BLaER1 treated with 17β-estradiol and CSF1 and Interleukin-3, amounts not matched to agents 10 nM and 100 nM (cell line): ENCODE measurements at regions not wholly inside any gene's neighbourhood (a gene's known extent, or its start where the extent isn't known, plus 50 kb on each side); places are given as distances from the start of the nearest gene placed in this dataset.
A peak's percentile ranks its signal among the peaks of the same experiment; 100 is the strongest.
"Not testable (repeated sequence)": the region's sequence is repeated elsewhere in the genome, so short reads cannot be mapped to it uniquely, and the experiment has no call there.

Source experiments
- H3K27ac ChIP-seq, 11 experiments: shearing (Covaris generic); formaldehyde crosslinking; 2 replicates each; pipeline ENCODE4 v1.8.1; 2022
- H3K27me3 ChIP-seq, 11 experiments: shearing (Covaris generic); formaldehyde crosslinking; 2 replicates each; pipeline ENCODE4 v1.8.1; 2022
- H3K36me3 ChIP-seq, 11 experiments: shearing (Covaris generic); formaldehyde crosslinking; 2 replicates each; pipeline ENCODE4 v1.8.1; 2022
- H3K4me1 ChIP-seq, 10 experiments: shearing (Covaris generic); formaldehyde crosslinking; 2 replicates each; pipeline ENCODE4 v1.8.1; 2022
- H3K4me2 ChIP-seq, 11 experiments: shearing (Covaris generic); formaldehyde crosslinking; 2 replicates each; pipeline ENCODE4 v1.8.1; 2022
- H3K4me3 ChIP-seq, 10 experiments: shearing (Covaris generic); formaldehyde crosslinking; 2 replicates each; pipeline ENCODE4 v1.8.1; 2022
- H3K9ac ChIP-seq, 11 experiments: shearing (Covaris generic); formaldehyde crosslinking; 2 replicates each; pipeline ENCODE4 v1.8.1; 2022
- H3K9me3 ChIP-seq, 11 experiments: shearing (Covaris generic); formaldehyde crosslinking; replicated peaks in 1 of 11; 2 replicates each; pipeline ENCODE4 v1.8.1; 2022
- H4K20me1 ChIP-seq, 11 experiments: shearing (Covaris generic); formaldehyde crosslinking; 2 replicates each; pipeline ENCODE4 v1.8.1; 2022
- Cebpa-rat ChIP-seq, 11 experiments: shearing (Covaris generic); IDR thresholded peaks; 2 replicates each; pipeline ENCODE4 v1.8.1; 2022

DNA sequence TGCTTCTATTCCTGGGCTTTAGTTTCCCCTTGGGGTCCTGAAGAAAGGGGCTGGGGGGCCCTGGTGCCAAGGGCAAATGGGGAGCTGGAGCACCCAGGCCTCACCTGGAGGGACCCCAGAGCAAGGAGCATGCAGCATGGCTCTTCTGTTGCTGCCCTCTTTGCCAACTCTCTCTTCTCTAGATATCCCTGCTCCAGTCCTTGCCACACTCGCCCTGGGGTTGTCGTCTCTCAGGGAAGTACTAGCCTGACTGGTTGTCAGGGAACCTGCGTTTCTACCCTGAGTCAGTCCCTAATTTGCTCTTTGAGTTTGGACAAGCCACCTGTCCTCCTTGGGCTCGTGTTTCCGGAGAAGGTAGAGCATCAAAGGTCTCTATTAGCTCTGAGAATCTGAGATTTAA lies 63.7 kb upstream of the UBE2Q2 start:
- Histone ChIP-seq H3K27ac (no peak overlapping the region), H3K36me3 (no peaks in the 10 kb centered on the region), H3K4me1 (peaks cover 0 to 32% (median 19%) of the 10 kb centered on the region in 10 experiments; a peak in 18 of 20 replicates), H3K4me2 (no peak overlapping the region), H3K9me3 (no peaks in the 10 kb centered on the region), H4K20me1 (no peaks in the 10 kb centered on the region), H3K27me3 (no peaks in the 10 kb centered on the region), H3K9ac (no peak overlapping the region), H3K4me3 (no peak overlapping the region)
- no peak for TF ChIP-seq Cebpa-rat (IDR thresholded peaks at IDR 0.05)

- Histone ChIP-seq H3K4me1 (peaks cover 0 to 32% (median 19%) of the 10 kb centered on the region in 10 experiments; a peak in 18 of 20 replicates), H3K27ac (peak overlapping the region in 4 of 11 experiments; percentile 22 to 46 (median 29); a peak in 5 of 22 replicates), H3K4me2 (peak overlapping the region in 7 of 11 experiments; percentile 2 to 78 (median 40); a peak in 13 of 22 replicates)
- not testable (repeated sequence) for H3K27me3 ChIP-seq, H3K9ac ChIP-seq, H3K4me3 ChIP-seq, H3K9me3 ChIP-seq, H4K20me1 ChIP-seq, H3K36me3 ChIP-seq
Measured at GRCh38 chr15:75776871-75777610, 64.4 kb upstream of the CSPG4 start.

GRCh38 chr15:75776065-75776423 lies 63.4 kb upstream of the CSPG4 start:
- Histone ChIP-seq H3K4me1 (peaks cover 3 to 36% (median 22%) of the 10 kb centered on the region in 10 experiments), H3K9me3 (no peaks in the 10 kb centered on the region), H3K4me3 (no peak overlapping the region), H3K9ac (no peak overlapping the region), H3K4me2 (peak overlapping the region in 10 of 11 experiments; percentile 10 to 78 (median 34); a peak in 14 of 22 replicates), H3K27ac (no peak overlapping the region), H3K36me3 (no peaks in the 10 kb centered on the region), H4K20me1 (no peaks in the 10 kb centered on the region), H3K27me3 (no peaks in the 10 kb centered on the region)
- TF ChIP-seq Cebpa-rat (IDR thresholded peaks at IDR 0.05), result no peak

GRCh38 chr15:75775296-75776064 lies 62.8 kb upstream of the CSPG4 start:
- H3K9ac ChIP-seq, result no peak overlapping the region
- peaks cover 8 to 41% (median 26%) of the 10 kb centered on the region in 10 experiments for H3K4me1 ChIP-seq
- H3K4me3 ChIP-seq, result no peak overlapping the region
- H3K4me2 ChIP-seq, result peak overlapping the region in 9 of 11 experiments; percentile 10 to 78 (median 37); a peak in 11 of 22 replicates
- no peaks in the 10 kb centered on the region for H4K20me1 ChIP-seq
- no peaks in the 10 kb centered on the region for H3K27me3 ChIP-seq
- no peaks in the 10 kb centered on the region for H3K9me3 ChIP-seq
- no peak for TF ChIP-seq Cebpa-rat (IDR thresholded peaks at IDR 0.05)
- peak overlapping the region in 1 of 11 experiments; percentile 7; a peak in 1 of 22 replicates for H3K27ac ChIP-seq
- no peaks in the 10 kb centered on the region for H3K36me3 ChIP-seq

- H3K4me3 ChIP-seq, H3K27me3 ChIP-seq, H3K9me3 ChIP-seq, H3K36me3 ChIP-seq, H3K27ac ChIP-seq, H3K9ac ChIP-seq, H3K4me2 ChIP-seq, H4K20me1 ChIP-seq: not testable (repeated sequence)
- H3K4me1 ChIP-seq, result peaks cover 8 to 43% (median 26%) of the 10 kb centered on the region in 10 experiments
Measured at GRCh38 chr15:75773974-75774373, 61.3 kb upstream of the CSPG4 start.

DNA sequence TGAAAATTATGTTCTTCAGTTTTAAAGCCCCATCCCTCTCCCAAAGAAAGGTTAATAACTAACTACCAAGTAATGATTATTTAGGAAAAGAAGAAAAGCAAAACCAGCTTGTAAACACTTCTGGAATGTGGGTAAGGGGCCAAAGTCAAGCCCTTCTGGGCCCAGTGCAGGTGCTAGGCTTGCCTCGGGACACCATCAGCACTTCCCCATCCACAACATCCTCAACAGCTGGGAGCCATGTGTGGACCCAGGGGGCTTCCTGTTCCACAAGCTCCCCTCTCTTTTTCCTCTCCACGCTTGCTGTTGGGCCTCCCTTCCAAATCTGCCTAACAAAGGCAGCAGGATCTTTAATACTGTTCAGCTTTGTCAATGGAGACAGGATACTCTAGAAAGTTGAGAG lies 58.4 kb upstream of the CSPG4 start:
- peaks cover 8 to 17% (median 13%) of the 10 kb centered on the region in 10 experiments for H3K4me1 ChIP-seq
- H4K20me1 ChIP-seq, H3K9ac ChIP-seq, H3K27me3 ChIP-seq, H3K4me3 ChIP-seq, H3K36me3 ChIP-seq, H3K9me3 ChIP-seq, H3K27ac ChIP-seq: not testable (repeated sequence)
- peak overlapping the region in 10 of 11 experiments; percentile 15 to 62 (median 49); a peak in 16 of 22 replicates for H3K4me2 ChIP-seq

- H3K36me3 ChIP-seq, result no peaks in the 10 kb centered on the region
- H3K4me2 ChIP-seq, result no peak overlapping the region
- H3K4me1 ChIP-seq, result peaks cover 5 to 11% (median 8%) of the 10 kb centered on the region in 10 experiments; a peak in 17 of 20 replicates
- H3K9ac ChIP-seq, result no peak overlapping the region
- no peak for TF ChIP-seq Cebpa-rat (IDR thresholded peaks at IDR 0.05)
- no peaks in the 10 kb centered on the region for H3K27me3 ChIP-seq
- H3K9me3 ChIP-seq, result no peaks in the 10 kb centered on the region
- H3K27ac ChIP-seq, result no peak overlapping the region
- no peaks in the 10 kb centered on the region for H4K20me1 ChIP-seq
- H3K4me3 ChIP-seq, result no peak overlapping the region
Measured at GRCh38 chr15:75770131-75770530, 57.5 kb upstream of the CSPG4 start.

- not testable (repeated sequence) for H3K9ac ChIP-seq, H3K36me3 ChIP-seq, H3K4me2 ChIP-seq, H3K4me3 ChIP-seq, H4K20me1 ChIP-seq, H3K27ac ChIP-seq, H3K9me3 ChIP-seq, H3K27me3 ChIP-seq
- H3K4me1 ChIP-seq, result peaks cover 5 to 11% (median 8%) of the 10 kb centered on the region in 10 experiments; a peak in 17 of 20 replicates
Measured at GRCh38 chr15:75768526-75768925, 55.9 kb upstream of the CSPG4 start.

DNA sequence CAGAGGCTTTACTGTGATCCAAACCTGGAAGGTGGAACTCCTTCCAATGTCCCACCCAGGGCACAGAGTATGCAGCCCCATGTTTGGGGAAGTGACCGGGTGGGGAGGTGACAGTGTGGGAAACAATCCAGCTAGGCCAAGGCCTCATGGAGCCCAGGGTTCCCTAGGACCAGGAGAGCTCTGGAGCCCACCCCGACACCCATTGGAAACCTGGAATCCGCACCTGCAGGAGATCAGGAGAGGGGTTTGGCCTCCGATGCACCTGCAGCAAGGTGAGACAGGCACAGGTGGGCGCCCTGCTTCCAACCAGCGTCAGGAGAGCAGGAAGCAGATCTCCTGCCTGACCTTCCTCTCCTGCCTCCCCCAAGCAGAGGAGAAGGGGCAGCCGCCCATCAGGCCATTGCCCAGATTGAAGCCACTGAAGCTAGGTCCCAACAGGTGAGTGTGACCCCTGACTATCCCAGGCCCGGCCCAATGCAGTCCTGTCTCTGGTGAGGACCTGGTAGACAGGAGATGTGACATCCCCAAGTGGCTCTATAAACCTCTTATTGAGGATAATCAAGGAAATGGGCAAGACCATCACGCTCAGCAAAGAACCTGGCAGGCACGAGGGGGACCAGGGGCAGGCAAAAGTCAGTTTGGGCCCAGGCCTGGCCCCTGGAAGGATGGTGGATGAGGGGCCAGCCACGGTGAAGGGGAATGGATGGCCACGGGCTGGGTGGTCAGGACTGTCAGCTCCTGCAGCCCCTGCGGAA lies 53.1 kb upstream of the CSPG4 start:
- H3K9ac ChIP-seq, H3K4me3 ChIP-seq, H3K36me3 ChIP-seq, H3K27me3 ChIP-seq, H3K9me3 ChIP-seq, H3K4me1 ChIP-seq, H3K4me2 ChIP-seq, H3K27ac ChIP-seq, H4K20me1 ChIP-seq: not testable (repeated sequence)

- H4K20me1 ChIP-seq, H3K27me3 ChIP-seq, H3K4me2 ChIP-seq, H3K27ac ChIP-seq, H3K4me3 ChIP-seq, H3K9me3 ChIP-seq, H3K9ac ChIP-seq, H3K36me3 ChIP-seq, H3K4me1 ChIP-seq: not testable (repeated sequence)
Measured at GRCh38 chr15:75764845-75765550, 52.4 kb upstream of the CSPG4 start.

- H3K9ac ChIP-seq, H3K27ac ChIP-seq, H3K9me3 ChIP-seq, H3K27me3 ChIP-seq, H3K4me2 ChIP-seq, H3K36me3 ChIP-seq, H3K4me3 ChIP-seq, H4K20me1 ChIP-seq: not testable (repeated sequence)
- peaks cover 3 to 13% (median 9%) of the 10 kb centered on the region in 10 experiments; a peak in 19 of 20 replicates for H3K4me1 ChIP-seq
Measured at GRCh38 chr15:75763635-75764600, 51.3 kb upstream of the CSPG4 start.
